ENCODE measurements at regions not wholly inside any gene's neighbourhood (a gene's known extent, or its start where the extent isn't known, plus 50 kb on each side); places are given as distances from the start of the nearest gene placed in this dataset.
"Not testable (repeated sequence)": the region's sequence is repeated elsewhere in the genome, so short reads cannot be mapped to it uniquely, and the experiment has no call there.

DNA sequence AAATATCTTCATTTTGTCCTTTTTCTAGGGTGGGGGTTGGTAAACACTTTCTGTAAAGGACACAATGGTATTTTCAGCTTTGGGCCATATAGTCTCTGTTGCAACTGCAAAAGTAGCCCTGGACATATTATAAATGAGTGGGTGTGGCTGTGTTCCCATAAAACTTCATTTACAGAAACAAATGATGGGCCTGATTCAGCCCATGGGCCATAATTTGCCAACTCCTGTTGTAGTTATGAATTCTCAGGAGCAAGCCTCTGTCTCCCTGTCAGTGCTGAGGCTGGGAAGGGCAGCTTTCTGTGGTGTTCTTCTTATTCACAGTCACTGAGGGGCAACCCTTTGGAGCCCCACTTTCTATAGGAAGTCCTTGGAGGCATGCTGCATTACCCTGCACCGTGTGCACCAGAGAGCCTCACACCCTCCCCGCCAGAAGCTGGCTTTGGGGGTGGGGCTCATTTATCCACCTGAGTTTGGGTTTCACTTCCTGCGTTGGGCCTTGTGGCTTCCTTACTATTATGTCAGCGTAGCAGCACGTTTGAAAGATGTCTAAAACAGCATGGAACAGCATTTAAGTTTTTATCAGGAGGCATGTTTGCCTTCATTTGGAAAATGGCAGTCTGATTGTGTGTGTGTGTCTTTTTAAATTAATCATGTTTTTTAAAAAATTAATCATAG lies 60.8 kb upstream of the FAN1 start:
- DNase-seq: not testable (repeated sequence)

DNA sequence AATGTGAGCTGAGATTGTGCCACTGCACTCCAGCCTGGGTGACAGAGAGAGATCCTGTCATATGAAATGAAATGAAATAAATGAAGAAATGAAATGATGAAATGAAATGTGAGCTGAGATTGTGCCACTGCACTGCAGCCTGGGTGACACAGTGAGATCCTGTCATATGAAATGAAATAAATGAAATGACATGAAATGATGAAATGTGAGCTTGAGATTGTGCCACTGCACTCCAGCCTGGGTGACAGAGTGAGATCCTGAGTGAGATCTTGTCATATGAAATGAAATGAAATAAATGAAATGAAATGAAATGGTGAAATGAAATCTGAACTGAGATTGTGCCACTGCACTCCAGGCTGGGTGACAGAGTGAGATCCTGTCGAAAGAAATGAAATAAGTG lies 58.2 kb upstream of the FAN1 start:
- not testable (repeated sequence) for DNase-seq

Data from activated CD8-positive, alpha-beta memory T cell treated with anti-CD3 and anti-CD28 coated beads, Interleukin-2, amount 50 U/mL, for 4 hours (primary cell).